B cell (primary cell): ENCODE measurements at regions not wholly inside any gene's neighbourhood (a gene's known extent, or its start where the extent isn't known, plus 50 kb on each side); places are given as distances from the start of the nearest gene placed in this dataset.

ENCODE experiments used
- CTCF ChIP-seq: fragments of 200-600 bp; IDR thresholded peaks from one replicate; pipeline ENCODE4 v1.8.0; 2022; ENCODE audit warnings: antibody characterized with exemption, mild to moderate bottlenecking
- EZH2 ChIP-seq: IDR thresholded peaks from 2 replicates; pipeline ENCODE4 v1.6.1; 2012; ENCODE audit warnings: borderline replicate concordance, low read depth, mild to moderate bottlenecking, moderate library complexity, low read length; ENCODE audit not compliant: insufficient read depth, poor library complexity, severe bottlenecking

DNA sequence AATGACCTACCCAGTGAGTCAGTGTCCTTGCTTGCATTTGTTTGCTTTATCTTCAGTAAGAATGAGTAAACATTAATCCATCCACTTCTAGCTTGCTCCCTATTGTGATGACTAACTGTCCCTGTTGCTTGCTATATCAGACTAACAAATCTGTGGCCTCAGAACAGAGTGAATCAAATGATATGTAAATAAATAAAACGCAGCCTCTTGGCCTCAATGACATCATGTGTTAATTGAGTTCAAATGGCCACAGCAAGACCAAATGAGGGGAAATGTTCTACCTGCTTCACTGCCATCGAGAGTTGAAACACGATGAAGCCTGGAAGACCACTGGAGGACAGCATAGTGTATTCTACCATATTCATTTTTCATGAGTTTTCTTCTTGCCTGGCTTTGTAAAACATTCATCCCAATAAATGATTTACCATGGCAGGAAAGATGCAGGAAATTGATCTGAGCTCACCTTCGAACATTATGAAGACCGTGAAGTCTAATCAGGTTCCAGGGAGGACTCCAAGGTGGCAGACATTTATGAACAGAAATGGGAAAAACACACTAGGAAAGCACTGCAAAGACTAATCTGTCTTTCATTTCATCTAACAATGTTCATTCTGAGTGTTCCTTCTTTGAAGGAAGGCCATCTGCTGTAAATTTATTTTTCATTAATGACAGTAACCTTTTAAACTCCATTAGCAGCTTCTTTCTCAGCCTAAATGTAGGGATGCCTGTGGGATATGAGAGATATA lies 1144.5 kb downstream of the TUSC7 start:
- TF ChIP-seq CTCF (no peak), EZH2 (no peak)
